DMS153 (cell line): ENCODE measurements at regions not wholly inside any gene's neighbourhood (a gene's known extent, or its start where the extent isn't known, plus 50 kb on each side); places are given as distances from the start of the nearest gene placed in this dataset.
"Not testable (repeated sequence)": the region's sequence is repeated elsewhere in the genome, so short reads cannot be mapped to it uniquely, and the experiment has no call there.

Experiments
- DNase-seq: peaks from one replicate; lab custom pipeline; 2025; lab: John Stamatoyannopoulos, UW

DNA sequence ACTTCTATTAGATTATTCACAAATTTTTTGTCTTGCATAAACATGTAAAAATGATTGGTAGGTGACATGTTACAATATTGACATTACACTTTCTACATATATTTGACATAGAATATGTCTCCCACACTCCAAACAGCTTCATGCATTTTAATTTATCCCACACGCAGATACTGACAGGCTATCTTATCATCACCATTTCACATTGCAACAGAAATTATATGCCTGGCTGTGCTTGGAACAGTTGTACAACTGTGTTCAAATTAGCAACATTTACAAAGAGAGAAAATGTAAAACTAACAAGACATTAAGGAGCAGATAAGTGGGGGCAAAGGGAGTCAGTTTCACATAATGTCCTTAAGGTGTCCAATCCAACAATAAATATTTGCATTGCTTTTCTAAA is 1208.5 kb downstream of the NSUN3 start:
- DNase-seq, result no peak

DNA sequence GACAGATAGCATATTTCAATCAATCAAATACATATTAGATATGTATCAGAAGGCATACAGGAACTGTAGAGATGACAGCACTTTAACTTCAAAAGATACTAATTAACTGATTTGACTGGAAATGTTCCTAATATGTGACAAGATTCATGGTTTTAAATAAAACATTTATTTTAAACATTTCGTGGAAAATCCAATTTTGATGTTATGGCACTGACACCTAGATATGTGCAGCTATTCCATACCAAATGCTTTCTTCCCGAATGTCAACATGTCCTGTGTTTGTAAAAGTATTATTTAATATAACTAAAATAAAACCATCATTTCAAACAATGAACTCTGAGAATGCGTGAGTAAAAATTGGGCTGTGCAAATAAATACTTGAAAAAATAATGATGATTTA is 1209.3 kb downstream of the NSUN3 start:
- DNase-seq, result no peak

DNA sequence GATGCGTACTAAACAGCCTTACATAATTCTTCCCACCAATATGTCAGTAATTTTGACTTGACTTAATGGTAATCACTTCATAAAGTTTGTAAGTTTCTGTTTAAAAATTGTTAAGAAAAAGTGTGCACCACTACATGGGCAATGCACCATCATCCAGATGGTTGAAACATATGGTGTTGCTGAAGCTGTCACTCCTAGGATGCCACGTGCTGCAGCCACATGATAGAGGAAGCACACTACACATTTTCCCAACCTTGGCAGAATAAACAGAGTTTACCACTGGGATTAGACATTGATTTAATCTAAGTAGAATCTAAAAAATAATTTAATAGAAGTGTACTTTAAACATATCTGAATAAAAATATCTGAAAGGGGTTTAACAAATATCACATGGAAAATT is 1209.9 kb downstream of the NSUN3 start:
- DNase-seq, result no peak

DNA sequence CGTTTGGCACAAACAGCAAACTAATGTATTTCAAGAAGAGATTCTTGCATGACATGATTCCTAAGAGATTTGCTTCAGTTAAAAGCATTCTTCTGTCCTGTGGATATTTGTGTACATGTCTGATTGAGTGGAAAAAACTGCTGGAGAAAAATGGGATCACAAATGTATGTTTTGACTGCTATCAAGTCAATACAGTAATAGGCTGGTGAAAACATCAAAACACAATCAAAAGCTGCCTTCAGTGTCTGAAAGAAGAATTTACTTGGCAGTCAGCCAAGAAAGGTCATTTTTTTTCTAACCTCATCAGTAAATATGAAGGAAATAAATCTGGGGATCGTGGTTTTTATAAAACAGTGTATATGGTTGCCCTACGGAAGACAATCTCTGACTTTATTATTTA is 1214.8 kb downstream of the NSUN3 start:
- DNase-seq, result no peak

DNA sequence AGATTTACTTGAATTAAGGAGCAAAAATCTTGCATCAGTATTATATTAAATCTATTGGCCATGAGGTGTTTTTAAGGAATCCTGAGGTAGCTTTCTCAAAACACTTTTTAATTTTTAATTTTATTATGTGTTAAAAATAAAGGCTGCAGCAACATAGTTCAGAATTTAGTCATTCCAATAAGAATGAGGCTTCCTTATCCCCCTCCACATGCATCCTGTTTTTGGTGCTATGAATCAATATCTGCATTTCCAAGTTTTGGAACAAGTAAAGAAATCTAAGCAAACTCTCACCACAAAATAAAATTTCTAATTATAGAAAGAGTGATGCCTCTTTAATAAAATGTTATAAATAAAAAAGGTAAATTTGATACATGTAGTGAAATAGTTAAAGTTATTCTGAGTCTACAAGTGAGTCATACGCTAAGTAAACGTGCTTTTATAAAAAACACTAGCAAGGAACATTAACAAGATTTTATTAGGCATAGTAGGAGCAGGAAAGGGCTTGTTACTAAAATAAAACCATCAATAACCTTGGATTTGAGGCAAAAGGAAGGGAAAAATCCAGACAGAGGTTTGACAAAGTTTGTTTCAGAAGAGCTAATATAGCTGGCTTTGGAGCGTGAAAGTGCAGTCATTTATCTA is 1218.0 kb downstream of the NSUN3 start:
- no peak for DNase-seq

DNA sequence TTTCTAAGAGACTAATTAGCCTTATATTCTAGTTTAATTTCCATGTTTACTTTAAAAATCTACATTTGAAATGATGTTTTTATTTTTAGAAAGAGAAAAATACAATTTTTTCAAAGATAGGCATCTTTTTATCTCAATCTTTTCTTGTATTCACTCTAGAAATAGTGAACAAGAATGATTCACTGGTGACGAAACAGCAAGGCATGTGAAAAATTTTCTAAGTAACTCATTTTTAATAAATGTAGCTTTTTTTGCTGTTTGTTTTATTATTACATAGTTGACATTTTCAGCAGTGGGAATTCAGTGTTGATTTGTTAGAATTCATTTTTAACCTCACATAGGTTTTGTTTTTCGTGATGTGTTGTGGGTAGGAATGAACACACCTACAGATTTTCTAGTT is 1226.4 kb downstream of the NSUN3 start:
- no peak for DNase-seq

- no peak for DNase-seq
Observed at GRCh38 chr3:95297581-95297980, 1234.7 kb downstream of the NSUN3 start.

DNA sequence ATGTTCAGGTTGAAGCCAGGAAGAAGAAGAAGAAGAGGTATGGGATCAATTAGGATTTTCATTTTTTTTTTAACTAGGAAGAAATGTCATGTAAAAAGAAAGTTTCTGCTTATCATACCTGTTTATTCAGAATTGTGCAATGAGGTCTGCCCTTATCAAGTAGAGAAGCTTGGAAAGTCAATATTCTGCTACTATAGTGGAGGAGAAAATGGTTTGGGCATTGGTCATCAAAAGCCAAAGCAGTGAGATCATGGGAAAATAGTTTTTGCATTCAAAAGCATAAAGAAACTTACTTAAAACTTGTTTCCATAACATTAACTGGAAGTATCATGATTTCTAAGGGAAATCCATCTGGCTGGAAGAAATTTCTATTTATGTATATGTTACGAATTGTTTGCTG is 1239.2 kb downstream of the NSUN3 start:
- no peak for DNase-seq

GRCh38 chr3:95310560-95310959 is 1247.7 kb downstream of the NSUN3 start:
- no peak for DNase-seq

GRCh38 chr3:95311272-95311671 is 1248.4 kb downstream of the NSUN3 start:
- DNase-seq, result no peak

DNA sequence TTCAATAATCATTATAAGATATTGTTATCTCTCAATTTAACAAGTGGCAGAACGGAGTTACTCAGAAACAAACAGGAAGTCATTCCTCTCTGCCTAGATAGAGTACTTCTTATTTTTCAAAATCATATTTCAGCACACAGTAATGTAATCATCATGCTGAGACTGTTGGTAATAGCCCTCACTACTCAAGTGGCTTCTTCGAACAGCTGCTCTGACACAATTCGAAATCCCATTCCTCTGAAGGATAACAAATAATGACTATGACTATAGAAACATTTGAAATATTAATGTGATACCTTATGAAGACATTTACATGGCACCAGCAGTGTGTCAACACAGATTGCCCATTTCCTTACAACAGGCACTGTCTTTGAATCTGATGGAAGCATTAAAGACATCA is 1249.8 kb downstream of the NSUN3 start:
- no peak for DNase-seq

DNA sequence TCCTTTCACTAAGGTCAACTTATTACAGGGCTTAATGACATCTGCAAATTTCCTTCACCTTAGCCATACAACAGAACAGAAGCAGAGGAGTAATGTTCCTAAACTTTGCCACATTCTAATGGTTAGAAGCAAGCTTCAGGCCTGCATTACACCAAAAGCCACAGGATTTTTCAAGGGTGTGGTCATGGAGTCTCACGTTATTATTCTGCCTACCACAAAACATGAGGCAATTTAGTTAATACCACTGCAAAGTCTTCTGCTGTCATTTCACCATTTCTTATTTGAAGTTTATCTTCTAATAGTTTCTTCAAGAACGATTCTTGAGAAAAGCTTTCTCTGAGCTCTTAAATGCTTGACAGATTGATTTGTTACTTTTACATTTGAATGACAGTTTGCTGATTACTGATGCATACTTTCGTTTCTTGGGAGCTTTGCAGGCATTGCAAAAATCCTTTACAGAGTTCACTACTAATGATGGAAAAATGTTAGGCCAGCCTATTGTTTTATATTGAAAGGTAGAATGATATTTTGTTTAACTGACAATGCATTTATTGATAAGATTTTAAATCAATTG is 1257.1 kb downstream of the NSUN3 start:
- no peak for DNase-seq

GRCh38 chr3:95327478-95327877 is 1264.6 kb downstream of the NSUN3 start:
- DNase-seq, result no peak

- no peak for DNase-seq
Observed at GRCh38 chr3:95333826-95334225, 1271.0 kb downstream of the NSUN3 start.

GRCh38 chr3:95334461-95334860 is 1271.6 kb downstream of the NSUN3 start:
- DNase-seq, result no peak

DNA sequence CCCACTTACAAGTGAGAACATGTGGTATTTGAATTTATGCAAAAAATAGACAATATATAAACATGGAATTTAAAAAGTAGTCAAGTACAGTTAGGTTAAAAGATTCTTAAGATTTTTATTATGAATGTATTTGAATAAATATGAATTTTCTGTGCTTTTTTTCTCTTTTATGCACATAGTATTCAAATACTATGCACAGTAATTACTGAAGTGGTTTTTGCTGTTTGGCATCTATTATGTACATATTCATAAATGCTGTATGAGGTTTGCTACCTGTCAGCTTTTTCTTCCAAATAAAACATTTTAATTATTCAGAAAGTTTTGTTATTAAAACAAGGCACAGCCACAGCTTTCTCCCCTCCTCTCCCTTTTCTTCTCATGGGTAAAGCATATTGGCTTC is 1272.7 kb downstream of the NSUN3 start:
- no peak for DNase-seq

GRCh38 chr3:95338446-95338845 is 1275.6 kb downstream of the NSUN3 start:
- no peak for DNase-seq

DNA sequence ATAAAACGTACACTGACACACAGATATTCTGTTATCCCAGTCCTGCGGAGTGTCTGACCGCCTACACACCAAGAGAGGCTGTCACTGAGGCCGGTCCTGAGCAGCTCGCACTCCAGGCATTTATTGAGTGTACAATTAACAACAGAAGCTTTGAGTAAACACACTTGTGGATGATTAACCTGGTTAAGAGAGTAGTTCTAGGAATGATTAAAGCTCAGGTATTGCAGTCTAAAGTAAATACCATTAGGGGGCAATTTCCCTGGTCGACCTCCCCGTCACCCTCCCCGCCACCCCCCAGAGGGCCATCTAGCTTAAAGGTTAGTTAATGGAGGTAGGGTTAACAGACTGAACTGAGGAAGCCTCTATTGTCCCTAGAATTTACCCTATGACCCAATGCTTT is 1278.5 kb downstream of the NSUN3 start:
- DNase-seq, result no peak

DNA sequence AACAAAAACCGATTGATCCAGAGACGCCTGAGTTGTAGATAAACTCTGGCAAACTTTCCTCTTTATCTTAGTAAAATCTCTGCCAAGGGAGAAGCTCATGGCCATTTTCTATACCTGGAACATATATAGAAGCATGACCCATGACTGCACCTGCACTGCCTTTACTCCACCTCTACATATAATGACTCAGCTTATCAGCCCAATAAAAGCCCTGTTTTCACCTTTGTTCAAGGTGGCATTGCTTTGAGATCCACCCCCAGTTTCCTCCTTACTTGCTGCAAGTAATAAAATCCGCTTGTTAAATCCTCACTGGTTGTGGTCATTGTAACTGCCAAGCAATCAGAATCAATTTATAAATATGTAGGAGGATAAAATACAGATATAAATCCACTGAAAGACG is 1280.4 kb downstream of the NSUN3 start:
- no peak for DNase-seq

GRCh38 chr3:95343767-95344166 is 1280.9 kb downstream of the NSUN3 start:
- DNase-seq, result no peak

DNA sequence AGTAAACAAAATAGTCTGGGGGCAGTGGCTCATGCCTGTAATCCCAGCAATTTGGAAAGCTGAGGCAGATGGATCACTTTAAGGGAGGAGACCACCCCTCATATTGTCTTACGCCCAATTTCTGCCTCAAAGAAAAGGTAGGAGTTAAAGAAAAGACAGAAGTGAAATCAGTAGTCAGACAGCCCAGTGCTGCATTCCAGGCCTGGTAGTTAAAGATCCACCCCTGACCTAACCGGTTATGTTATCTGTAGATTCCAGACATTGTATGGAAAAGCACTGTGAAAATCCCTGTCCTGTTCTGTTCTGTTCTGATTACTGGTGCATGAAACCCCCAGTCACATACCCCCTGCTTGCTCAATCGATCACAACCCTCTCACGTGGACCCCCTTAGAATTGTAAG is 1285.1 kb downstream of the NSUN3 start:
- not testable (repeated sequence) for DNase-seq

DNA sequence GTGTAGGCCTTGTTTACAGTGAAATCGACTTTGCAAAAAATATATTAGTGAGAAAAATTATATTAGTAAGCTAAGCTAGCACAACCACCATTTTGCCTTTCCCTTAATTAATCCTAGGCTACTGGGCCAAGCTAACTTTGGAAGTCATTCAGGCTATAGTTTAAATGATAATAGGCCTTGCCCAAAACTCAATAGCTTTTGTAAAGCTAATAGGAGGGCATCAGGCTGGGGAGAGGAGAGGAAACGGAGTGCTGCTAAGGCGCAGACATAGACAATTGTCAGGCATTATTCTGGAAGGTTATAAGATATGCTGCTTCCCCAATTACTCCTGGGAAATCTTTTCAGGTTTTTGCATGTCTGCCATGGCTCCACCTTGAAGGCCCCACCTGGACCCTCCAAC is 1286.0 kb downstream of the NSUN3 start:
- no peak for DNase-seq

- DNase-seq, result no peak
Observed at GRCh38 chr3:95350049-95350448, 1287.2 kb downstream of the NSUN3 start.

- no peak for DNase-seq
Observed at GRCh38 chr3:95351158-95351557, 1288.3 kb downstream of the NSUN3 start.
